HCT116 (cell line): ENCODE measurements at regions not wholly inside any gene's neighbourhood (a gene's known extent, or its start where the extent isn't known, plus 50 kb on each side); places are given as distances from the start of the nearest gene placed in this dataset.

Experiments
- ATAC-seq: fragments of 200-7000 bp; cut with Tn5 transposase; 2 replicates; pipeline ENCODE4 v1.9.1; 2020; ENCODE audit warnings: mild to moderate bottlenecking, moderate library complexity
- BruUV-seq: library from RNA; stranded (reverse); fragments of 400-500 nt; replicated peaks from 2 replicates; lab custom pipeline; 2021; lab: Mats Ljungman, UMichigan
- CTCF ChIA-PET: fragments of 300-600 bp; sonication (Branson Sonifier 250); formaldehyde crosslinking; loops from one replicate; lab custom pipeline; 2021; ENCODE audit warnings: antibody characterized with exemption; lab: Charles Lee
- POLR2A ChIA-PET: fragments of 300-600, 350-600 bp; sonication (Branson Sonifier 250); formaldehyde crosslinking; loops from one replicate; lab custom pipeline; 2021; ENCODE audit warnings: antibody characterized with exemption; lab: Charles Lee
- RAD21 ChIA-PET, 2 experiments: fragments of 300-600 bp; sonication (Branson Sonifier 250); formaldehyde crosslinking; loops; one replicate each; lab custom pipeline; 2023; ENCODE audit warnings: low total read pairs in 2 of 2; ENCODE audit not compliant: uncharacterized antibody in 2 of 2, unreplicated experiment in 2 of 2, low non-redundant PET in 1 of 2; lab: Charles Lee
- DNase-seq: peaks from one replicate; pipeline ENCODE4 v3.0.0-alpha.2; 2010; ENCODE audit warnings: low read depth, low spot score
- H2AFZ ChIP-seq: fragments of 200-600 bp; shearing (Covaris generic), sonication (generic); 2 replicates; pipeline ENCODE4 v1.6.1; 2017; ENCODE audit warnings: low read depth, mixed run types, mixed read lengths, antibody characterized with exemption, low read length; ENCODE audit not compliant: poor library complexity, severe bottlenecking
- H3K27ac ChIP-seq: 2 replicates; pipeline ENCODE4 v1.5.1; 2012; ENCODE audit warnings: low read depth, low read length
- H3K27me3 ChIP-seq: fragments of 200-600 bp; sonication (generic); 2 replicates; pipeline ENCODE4 v1.6.1; 2016; ENCODE audit warnings: mixed run types, low read length, mixed read lengths; ENCODE audit not compliant: insufficient read depth
- H3K36me3 ChIP-seq, 2 experiments: fragments of 200-500 bp in 1 of 2; fragments of 200-600 bp in 1 of 2; sonication (Bioruptor generic) in 1 of 2; sonication (generic) in 1 of 2; 2 replicates each; pipeline versions ENCODE4 v1.5.1 to v1.6.1; 2014 to 2016; ENCODE audit warnings: low read length in 2 of 2, inconsistent platforms in 1 of 2, mixed read lengths in 1 of 2, mixed run types in 1 of 2; ENCODE audit not compliant: insufficient read depth in 2 of 2, control insufficient read depth in 1 of 2
- H3K4me1 ChIP-seq, 2 experiments: fragments of 200-600 bp in 1 of 2; sonication (generic) in 1 of 2; 2 replicates each; pipeline versions ENCODE4 v1.5.1 to v1.6.1; 2012 to 2017; ENCODE audit warnings: low read length in 2 of 2, inconsistent platforms in 1 of 2, mild to moderate bottlenecking in 1 of 2, mixed read lengths in 1 of 2, mixed run types in 1 of 2, moderate library complexity in 1 of 2; ENCODE audit not compliant: insufficient read depth in 2 of 2, control insufficient read depth in 1 of 2
- H3K4me2 ChIP-seq: fragments of 200-600 bp; sonication (generic); 2 replicates; pipeline ENCODE4 v1.6.1; 2017; ENCODE audit warnings: mixed run types, low read length, mixed read lengths
- H3K4me3 ChIP-seq, 2 experiments: fragments of 200-600 bp in 1 of 2; sonication (generic) in 1 of 2; replicated peaks in 1 of 2; 2 replicates each; pipeline ENCODE4 v1.5.1; 2011 to 2016; ENCODE audit warnings: low read length in 2 of 2, control low read depth in 1 of 2, low read depth in 1 of 2, mild to moderate bottlenecking in 1 of 2, mixed read lengths in 1 of 2, mixed run types in 1 of 2
- H3K79me2 ChIP-seq: fragments of 200-600 bp; sonication (generic); 2 replicates; pipeline ENCODE4 v1.6.1; 2017; ENCODE audit warnings: mild to moderate bottlenecking, mixed run types, low read length, moderate library complexity, mixed read lengths; ENCODE audit not compliant: insufficient read depth
- H3K9ac ChIP-seq: fragments of 200-600 bp; sonication (generic); 2 replicates; pipeline ENCODE4 v1.6.1; 2016; ENCODE audit warnings: low read length, mixed read lengths
- H3K9me2 ChIP-seq: fragments of 200-600 bp; sonication (generic), shearing (Covaris generic); 2 replicates; pipeline ENCODE4 v1.6.1; 2017; ENCODE audit warnings: mixed run types, mild to moderate bottlenecking, moderate library complexity; ENCODE audit not compliant: insufficient read depth
- H3K9me3 ChIP-seq, 2 experiments: fragments of 200-500 bp in 1 of 2; fragments of 200-600 bp in 1 of 2; sonication (Bioruptor generic) in 1 of 2; sonication (generic) in 1 of 2; 2 replicates each; pipeline ENCODE4 v1.6.1; 2014 to 2017; ENCODE audit warnings: low read length in 2 of 2, mixed read lengths in 2 of 2, inconsistent platforms in 1 of 2, low read depth in 1 of 2, mild to moderate bottlenecking in 1 of 2, mixed run types in 1 of 2, moderate library complexity in 1 of 2; ENCODE audit not compliant: control insufficient read depth in 1 of 2, insufficient read depth in 1 of 2
- H4K20me1 ChIP-seq: fragments of 200-600 bp; sonication (generic), shearing (Covaris generic); 2 replicates; pipeline ENCODE4 v1.6.1; 2017; ENCODE audit warnings: mixed run types, mild to moderate bottlenecking, moderate library complexity; ENCODE audit not compliant: insufficient read depth
- CBX3 ChIP-seq: IDR thresholded peaks from 2 replicates; pipeline ENCODE4 v1.6.1; 2012; ENCODE audit warnings: low read depth
- CEBPB ChIP-seq: IDR thresholded peaks from 2 replicates; pipeline ENCODE4 v1.6.1; 2012; ENCODE audit warnings: low read depth
- EGR1 ChIP-seq: IDR thresholded peaks from 2 replicates; pipeline ENCODE4 v1.6.1; 2012; ENCODE audit warnings: low read depth
- EZH2 ChIP-seq: fragments of 200-600 bp; sonication (generic); IDR thresholded peaks from 2 replicates; pipeline ENCODE4 v1.6.1; 2017; ENCODE audit warnings: antibody characterized with exemption, mixed run types
- EZH2phosphoT487 ChIP-seq: fragments of 200-600 bp; IDR thresholded peaks from 2 replicates; pipeline ENCODE4 v1.6.1; 2018; ENCODE audit warnings: antibody characterized with exemption, borderline replicate concordance
- FOSL1 ChIP-seq: IDR thresholded peaks from 2 replicates; pipeline ENCODE4 v1.6.1; 2012; ENCODE audit warnings: low read depth
- JUND ChIP-seq: IDR thresholded peaks from 2 replicates; pipeline ENCODE4 v1.6.1; 2012
- POLR2A ChIP-seq: IDR thresholded peaks from 2 replicates; pipeline ENCODE4 v1.7.0; 2011; ENCODE audit warnings: borderline replicate concordance; ENCODE audit not compliant: insufficient read depth, insufficient read length; ENCODE audit errors: extremely low read depth
- POLR2AphosphoS5 ChIP-seq: IDR thresholded peaks from 2 replicates; pipeline ENCODE4 v1.6.1; 2011; ENCODE audit warnings: mild to moderate bottlenecking, low read depth, low read length, moderate library complexity
- RAD21 ChIP-seq: IDR thresholded peaks from 2 replicates; pipeline ENCODE4 v1.6.1; 2012; ENCODE audit warnings: low read depth, mild to moderate bottlenecking
- SIN3A ChIP-seq: IDR thresholded peaks from 2 replicates; pipeline ENCODE4 v1.6.1; 2012; ENCODE audit warnings: low read depth
- SP1 ChIP-seq: IDR thresholded peaks from 2 replicates; pipeline ENCODE4 v1.6.1; 2012; ENCODE audit warnings: low read depth
- SRF ChIP-seq: IDR thresholded peaks from 2 replicates; pipeline ENCODE4 v1.6.1; 2012; ENCODE audit warnings: low read depth
- YY1 ChIP-seq: IDR thresholded peaks from 2 replicates; pipeline ENCODE4 v1.6.1; 2011; ENCODE audit warnings: low read length, low read depth, moderate library complexity, mild to moderate bottlenecking; ENCODE audit not compliant: insufficient replicate concordance; ENCODE audit errors: extremely low read depth
- ZFX ChIP-seq: fragments of 450-650 bp; IDR thresholded peaks from 2 replicates; pipeline ENCODE4 v1.6.1; 2017
- ZNF274 ChIP-seq: fragments of 200-500 bp; sonication (Bioruptor generic); IDR thresholded peaks from 2 replicates; pipeline ENCODE4 v1.6.1; 2014; ENCODE audit warnings: mild to moderate bottlenecking, low read depth, low read length, inconsistent platforms
- intact Hi-C: fragments of 100-400 bp; cut with micrococcal nuclease; formaldehyde crosslinking; loops from 2 replicates; pipeline ENCODE4 v1.10.0; 2022
- TF ChIP-seq, protein P1 (sequence below): IDR thresholded peaks from 2 replicates; pipeline ENCODE4 v1.6.1; 2012; ENCODE audit warnings: low read depth
- TF ChIP-seq, protein P2 (sequence below): IDR thresholded peaks from 2 replicates; pipeline ENCODE4 v1.6.1; 2012
- TF ChIP-seq, protein P3 (sequence below): IDR thresholded peaks from 2 replicates; pipeline ENCODE4 v1.6.1; 2012
- TF ChIP-seq, protein P4 (sequence below): IDR thresholded peaks from 2 replicates; pipeline ENCODE4 v1.6.1; 2011; ENCODE audit warnings: mild to moderate bottlenecking, low read length, moderate library complexity; ENCODE audit not compliant: insufficient replicate concordance; ENCODE audit errors: extremely low read depth

DNA sequence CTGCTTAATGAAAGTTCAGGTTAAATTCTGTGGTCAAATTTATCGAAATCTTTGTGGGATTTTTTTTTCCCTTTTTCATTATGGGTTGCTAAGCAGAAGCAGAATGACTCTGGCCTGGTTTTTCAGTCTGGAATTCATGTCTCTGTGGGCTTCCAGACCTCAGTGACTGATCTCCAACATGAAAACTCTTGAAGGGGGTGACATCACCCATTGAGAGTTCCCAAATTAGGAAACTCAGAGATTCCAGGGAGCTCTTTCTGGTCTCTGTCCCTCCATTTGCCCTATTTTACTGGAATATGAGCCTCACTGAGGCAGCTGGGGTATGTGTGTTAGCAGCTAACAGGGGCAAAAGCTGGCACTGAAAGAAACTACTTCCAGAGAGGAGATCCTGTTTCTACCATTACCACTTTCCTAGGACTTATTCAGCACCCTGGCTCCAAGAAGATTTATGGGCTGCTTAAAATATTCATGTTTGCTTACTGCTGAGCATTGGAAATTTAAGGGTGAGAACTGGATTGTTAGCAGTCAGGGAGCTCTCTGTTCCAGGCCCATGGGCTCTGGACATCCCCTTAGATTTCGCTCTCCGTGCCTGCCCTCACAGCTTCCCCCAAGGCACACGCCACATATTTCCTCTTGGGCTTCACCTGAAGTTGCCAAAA is 203.4 kb upstream of the SPAG17 start:
- no peaks in the 10 kb centered on the region for H3K79me2 ChIP-seq
- intact Hi-C loops, result no loop called here
- H3K9ac ChIP-seq, result no peak overlapping the region
- ChIA-PET POLR2A (no interaction called here), RAD21 (no interaction called here), CTCF (no interaction called here)
- H3K4me1 ChIP-seq, result no peaks in the 10 kb centered on the region
- H3K27ac ChIP-seq, result no peak overlapping the region
- no peaks in the 10 kb centered on the region; a peak in 1 of 4 replicates for H3K9me3 ChIP-seq
- no peak for DNase-seq
- ATAC-seq, result no peak
- no peaks in the 10 kb centered on the region for H3K27me3 ChIP-seq
- BruUV-seq, result no TSS peak
- TF ChIP-seq YY1 (no peak), SP1 (no peak), EZH2 (no peak), POLR2AphosphoS5 (no peak), SIN3A (no peak), ZFX (no peak), FOSL1 (no peak), ZNF274 (no peak), JUND (no peak), SRF (no peak), EZH2phosphoT487 (no peak), CEBPB (no peak), CBX3 (no peak), RAD21 (no peak), POLR2A (no peak), EGR1 (no peak)
- TF ChIP-seq, protein P1, sequence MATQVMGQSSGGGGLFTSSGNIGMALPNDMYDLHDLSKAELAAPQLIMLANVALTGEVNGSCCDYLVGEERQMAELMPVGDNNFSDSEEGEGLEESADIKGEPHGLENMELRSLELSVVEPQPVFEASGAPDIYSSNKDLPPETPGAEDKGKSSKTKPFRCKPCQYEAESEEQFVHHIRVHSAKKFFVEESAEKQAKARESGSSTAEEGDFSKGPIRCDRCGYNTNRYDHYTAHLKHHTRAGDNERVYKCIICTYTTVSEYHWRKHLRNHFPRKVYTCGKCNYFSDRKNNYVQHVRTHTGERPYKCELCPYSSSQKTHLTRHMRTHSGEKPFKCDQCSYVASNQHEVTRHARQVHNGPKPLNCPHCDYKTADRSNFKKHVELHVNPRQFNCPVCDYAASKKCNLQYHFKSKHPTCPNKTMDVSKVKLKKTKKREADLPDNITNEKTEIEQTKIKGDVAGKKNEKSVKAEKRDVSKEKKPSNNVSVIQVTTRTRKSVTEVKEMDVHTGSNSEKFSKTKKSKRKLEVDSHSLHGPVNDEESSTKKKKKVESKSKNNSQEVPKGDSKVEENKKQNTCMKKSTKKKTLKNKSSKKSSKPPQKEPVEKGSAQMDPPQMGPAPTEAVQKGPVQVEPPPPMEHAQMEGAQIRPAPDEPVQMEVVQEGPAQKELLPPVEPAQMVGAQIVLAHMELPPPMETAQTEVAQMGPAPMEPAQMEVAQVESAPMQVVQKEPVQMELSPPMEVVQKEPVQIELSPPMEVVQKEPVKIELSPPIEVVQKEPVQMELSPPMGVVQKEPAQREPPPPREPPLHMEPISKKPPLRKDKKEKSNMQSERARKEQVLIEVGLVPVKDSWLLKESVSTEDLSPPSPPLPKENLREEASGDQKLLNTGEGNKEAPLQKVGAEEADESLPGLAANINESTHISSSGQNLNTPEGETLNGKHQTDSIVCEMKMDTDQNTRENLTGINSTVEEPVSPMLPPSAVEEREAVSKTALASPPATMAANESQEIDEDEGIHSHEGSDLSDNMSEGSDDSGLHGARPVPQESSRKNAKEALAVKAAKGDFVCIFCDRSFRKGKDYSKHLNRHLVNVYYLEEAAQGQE, result no peak
- TF ChIP-seq, protein P2, sequence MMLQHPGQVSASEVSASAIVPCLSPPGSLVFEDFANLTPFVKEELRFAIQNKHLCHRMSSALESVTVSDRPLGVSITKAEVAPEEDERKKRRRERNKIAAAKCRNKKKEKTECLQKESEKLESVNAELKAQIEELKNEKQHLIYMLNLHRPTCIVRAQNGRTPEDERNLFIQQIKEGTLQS, result no peak
- TF ChIP-seq, protein P3, sequence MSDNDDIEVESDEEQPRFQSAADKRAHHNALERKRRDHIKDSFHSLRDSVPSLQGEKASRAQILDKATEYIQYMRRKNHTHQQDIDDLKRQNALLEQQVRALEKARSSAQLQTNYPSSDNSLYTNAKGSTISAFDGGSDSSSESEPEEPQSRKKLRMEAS, result no peak
- TF ChIP-seq, protein P4, sequence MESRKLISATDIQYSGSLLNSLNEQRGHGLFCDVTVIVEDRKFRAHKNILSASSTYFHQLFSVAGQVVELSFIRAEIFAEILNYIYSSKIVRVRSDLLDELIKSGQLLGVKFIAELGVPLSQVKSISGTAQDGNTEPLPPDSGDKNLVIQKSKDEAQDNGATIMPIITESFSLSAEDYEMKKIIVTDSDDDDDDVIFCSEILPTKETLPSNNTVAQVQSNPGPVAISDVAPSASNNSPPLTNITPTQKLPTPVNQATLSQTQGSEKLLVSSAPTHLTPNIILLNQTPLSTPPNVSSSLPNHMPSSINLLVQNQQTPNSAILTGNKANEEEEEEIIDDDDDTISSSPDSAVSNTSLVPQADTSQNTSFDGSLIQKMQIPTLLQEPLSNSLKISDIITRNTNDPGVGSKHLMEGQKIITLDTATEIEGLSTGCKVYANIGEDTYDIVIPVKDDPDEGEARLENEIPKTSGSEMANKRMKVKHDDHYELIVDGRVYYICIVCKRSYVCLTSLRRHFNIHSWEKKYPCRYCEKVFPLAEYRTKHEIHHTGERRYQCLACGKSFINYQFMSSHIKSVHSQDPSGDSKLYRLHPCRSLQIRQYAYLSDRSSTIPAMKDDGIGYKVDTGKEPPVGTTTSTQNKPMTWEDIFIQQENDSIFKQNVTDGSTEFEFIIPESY, result no peak
- H2AFZ ChIP-seq, result no peak overlapping the region
- H3K4me2 ChIP-seq, result no peak overlapping the region
- no peaks in the 10 kb centered on the region for H4K20me1 ChIP-seq
- H3K9me2 ChIP-seq, result no peaks in the 10 kb centered on the region
- no peaks in the 10 kb centered on the region for H3K36me3 ChIP-seq
- no peak overlapping the region for H3K4me3 ChIP-seq
